ENCODE measurements at regions not wholly inside any gene's neighbourhood (a gene's known extent, or its start where the extent isn't known, plus 50 kb on each side); places are given as distances from the start of the nearest gene placed in this dataset.
"Not testable (repeated sequence)": the region's sequence is repeated elsewhere in the genome, so short reads cannot be mapped to it uniquely, and the experiment has no call there.

DNA sequence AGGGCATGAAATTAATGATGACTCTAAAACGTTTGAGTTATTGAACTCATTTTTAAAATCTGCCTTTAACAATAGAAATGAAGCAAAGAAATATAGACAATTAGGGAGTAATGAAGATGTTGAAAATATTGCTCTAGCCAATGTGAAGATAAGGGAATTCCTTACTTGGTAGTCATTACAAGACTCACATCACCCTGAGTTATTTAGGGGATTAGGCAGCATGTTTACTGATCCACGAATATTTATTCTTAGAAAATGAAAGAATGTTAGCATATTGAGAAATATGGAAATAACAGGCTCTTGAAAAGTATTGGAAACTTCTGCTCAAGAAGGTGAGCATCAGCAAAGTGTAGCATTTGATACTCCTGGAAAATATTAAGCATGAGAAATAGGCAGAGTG lies 398.1 kb upstream of the ARPP21 start:
- Histone ChIP-seq H3K9me3 (no peaks in the 10 kb centered on the region), H3K36me3 (no peaks in the 10 kb centered on the region), H3K4me3 (no peak overlapping the region), H3K27ac (no peak overlapping the region), H3K27me3 (no peaks in the 10 kb centered on the region), H3K4me1 (no peaks in the 10 kb centered on the region)
- DNase-seq: no peak
- TF ChIP-seq CTCF (IDR thresholded peaks at IDR 0.05) (no peak), POLR2A (IDR thresholded peaks at IDR 0.05) (no peak)

GRCh38 chr3:35254917-35255316 lies 384.4 kb upstream of the ARPP21 start:
- no peaks in the 10 kb centered on the region for H3K27me3 ChIP-seq
- H3K4me1 ChIP-seq: no peaks in the 10 kb centered on the region
- TF ChIP-seq POLR2A (IDR thresholded peaks at IDR 0.05) (no peak), CTCF (IDR thresholded peaks at IDR 0.05) (no peak)
- no peak overlapping the region for H3K4me3 ChIP-seq
- no peak for DNase-seq
- no peak overlapping the region for H3K27ac ChIP-seq
- no peaks in the 10 kb centered on the region for H3K36me3 ChIP-seq
- no peaks in the 10 kb centered on the region for H3K9me3 ChIP-seq

- Histone ChIP-seq H3K9me3 (no peaks in the 10 kb centered on the region), H3K4me1 (no peaks in the 10 kb centered on the region), H3K4me3 (no peak overlapping the region), H3K36me3 (no peaks in the 10 kb centered on the region), H3K27me3 (no peaks in the 10 kb centered on the region), H3K27ac (no peak overlapping the region)
- DNase-seq: no peak
- TF ChIP-seq POLR2A (IDR thresholded peaks at IDR 0.05): no peak
- no peak for TF ChIP-seq CTCF (IDR thresholded peaks at IDR 0.05)
These were observed 381.7 kb upstream of the ARPP21 start for GRCh38 chr3:35257641-35258040.

GRCh38 chr3:35262406-35262805 lies 376.9 kb upstream of the ARPP21 start:
- DNase-seq: no peak
- H3K4me1 ChIP-seq: no peaks in the 10 kb centered on the region
- H3K27me3 ChIP-seq: no peaks in the 10 kb centered on the region
- no peaks in the 10 kb centered on the region for H3K36me3 ChIP-seq
- H3K4me3 ChIP-seq: no peak overlapping the region
- H3K27ac ChIP-seq: no peak overlapping the region
- no peaks in the 10 kb centered on the region for H3K9me3 ChIP-seq
- no peak for TF ChIP-seq POLR2A (IDR thresholded peaks at IDR 0.05)
- TF ChIP-seq CTCF (IDR thresholded peaks at IDR 0.05): no peak

- no peaks in the 10 kb centered on the region for H3K36me3 ChIP-seq
- no peak for DNase-seq
- H3K4me3 ChIP-seq: no peak overlapping the region
- H3K4me1 ChIP-seq: no peaks in the 10 kb centered on the region
- no peaks in the 10 kb centered on the region for H3K9me3 ChIP-seq
- no peak overlapping the region for H3K27ac ChIP-seq
- TF ChIP-seq CTCF (IDR thresholded peaks at IDR 0.05) (no peak), POLR2A (IDR thresholded peaks at IDR 0.05) (no peak)
- no peaks in the 10 kb centered on the region for H3K27me3 ChIP-seq
These were observed 375.8 kb upstream of the ARPP21 start for GRCh38 chr3:35263477-35263876.

- not testable (repeated sequence) for H3K4me1 ChIP-seq, H3K27me3 ChIP-seq, H3K9me3 ChIP-seq, DNase-seq, H3K4me3 ChIP-seq, H3K27ac ChIP-seq, H3K36me3 ChIP-seq
These were observed 373.3 kb upstream of the ARPP21 start for GRCh38 chr3:35266065-35266464.

Measured in Peyer's patch (tissue), 4 donors.